ENCODE measurements at regions not wholly inside any gene's neighbourhood (a gene's known extent, or its start where the extent isn't known, plus 50 kb on each side); places are given as distances from the start of the nearest gene placed in this dataset.
A peak's percentile ranks its signal among the peaks of the same experiment; 100 is the strongest.

DNA sequence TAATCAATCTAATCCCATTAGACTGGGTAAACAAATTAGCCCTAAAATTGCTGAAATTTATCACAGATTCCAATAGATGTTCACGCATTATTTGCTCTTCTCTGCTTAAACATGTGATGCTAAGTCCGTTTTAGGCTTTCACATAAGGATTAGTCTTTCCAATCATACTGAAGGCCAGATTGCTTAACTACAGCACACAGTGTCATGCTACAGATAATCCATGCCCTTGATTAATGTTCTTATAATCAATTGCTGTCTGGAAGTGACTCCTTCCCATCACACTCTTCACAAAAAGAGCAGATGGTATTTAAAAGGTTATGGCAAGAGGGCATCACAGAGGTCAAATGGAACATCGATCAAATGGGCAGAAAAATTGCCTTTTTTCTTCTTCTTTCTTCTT is 471.5 kb upstream of the ROBO1 start:
- no peak for DNase-seq (ENCODE audit: low spot score)
- no peak for FAIRE-seq

- no peak for FAIRE-seq
- DNase-seq (ENCODE audit: low spot score), result no peak
Measured at GRCh38 chr3:80238606-80239005, 470.8 kb upstream of the ROBO1 start.

DNA sequence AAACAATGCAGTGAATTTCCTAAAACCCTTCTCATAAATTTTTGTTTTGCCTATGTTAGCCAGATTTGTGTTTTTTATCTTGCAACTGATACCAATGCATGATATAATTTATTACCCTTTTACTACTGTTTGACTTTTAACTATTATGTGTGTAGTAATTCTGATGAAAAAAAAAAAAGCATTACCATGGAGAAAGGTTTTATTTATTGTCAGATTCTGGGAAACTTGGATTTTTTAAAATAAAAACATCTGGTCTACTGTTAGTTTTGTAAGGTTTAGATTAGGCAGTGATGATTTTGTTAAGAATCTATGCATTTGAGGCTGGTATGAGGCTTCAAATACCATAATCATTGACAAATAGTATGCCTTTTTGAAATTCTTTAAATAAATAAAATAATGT is 470.4 kb upstream of the ROBO1 start:
- FAIRE-seq (no peak), DNase-seq (ENCODE audit: low spot score) (no peak)

DNA sequence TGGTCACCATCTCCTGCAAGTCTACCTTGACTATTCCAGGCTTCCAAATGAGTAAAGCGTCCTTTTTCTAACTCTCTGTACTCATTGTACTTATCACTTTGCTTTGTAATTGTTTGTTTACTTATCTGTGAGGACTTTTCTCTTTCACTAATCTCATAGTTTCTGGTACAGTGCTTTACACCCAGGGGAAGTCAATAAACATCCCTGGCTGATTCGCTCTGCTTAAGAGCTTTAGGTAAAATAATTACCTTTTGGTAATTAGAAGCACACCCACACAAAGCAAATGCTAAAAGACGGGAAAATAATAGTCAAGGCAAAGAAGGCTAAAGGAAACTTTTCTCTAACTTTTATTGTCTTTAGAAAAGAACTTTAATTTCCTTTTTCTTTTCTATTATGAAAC is 466.9 kb upstream of the ROBO1 start:
- FAIRE-seq, result no peak
- no peak for DNase-seq (ENCODE audit: low spot score)

GRCh38 chr3:80233576-80233975 is 465.8 kb upstream of the ROBO1 start:
- DNase-seq (ENCODE audit: low spot score) (no peak), FAIRE-seq (no peak)

DNA sequence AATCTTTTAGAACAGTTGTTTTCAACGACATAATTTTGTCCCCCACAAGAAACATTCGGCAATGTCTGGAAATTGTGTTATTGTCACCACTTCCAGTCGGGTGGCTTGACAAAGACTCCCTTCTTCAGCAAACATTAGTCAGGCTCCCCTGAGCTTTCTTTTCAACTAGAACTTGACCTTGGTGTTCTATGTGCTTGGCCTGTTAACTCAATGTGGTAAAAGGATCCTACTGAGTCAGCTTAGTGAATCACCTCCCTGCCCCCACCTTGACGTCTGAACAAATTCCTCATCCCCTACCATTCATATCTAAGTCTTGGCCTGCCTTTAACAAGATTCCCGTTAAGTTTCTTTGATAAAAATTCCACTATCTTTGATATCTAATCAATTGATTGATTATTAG is 465.0 kb upstream of the ROBO1 start:
- FAIRE-seq (no peak), DNase-seq (ENCODE audit: low spot score) (peak; percentile 63)

DNA sequence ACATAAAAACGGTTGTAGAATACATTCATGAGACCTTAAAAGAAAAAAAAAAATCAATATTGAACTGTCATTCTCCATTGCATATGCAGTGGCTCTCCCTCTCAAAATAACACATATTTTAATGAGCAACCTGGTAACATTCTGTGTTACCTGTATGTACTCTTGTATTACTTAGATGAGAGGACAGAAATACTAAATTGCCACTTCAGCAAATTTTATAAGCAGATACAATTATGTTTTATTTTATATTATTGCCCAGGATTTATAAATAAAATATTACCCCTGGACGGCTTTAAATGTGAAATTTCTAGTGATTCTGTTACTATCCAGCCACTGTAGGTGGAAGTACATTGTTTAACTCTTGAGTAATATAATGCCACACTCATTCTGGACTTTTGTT is 463.2 kb upstream of the ROBO1 start:
- FAIRE-seq, result no peak
- DNase-seq (ENCODE audit: low spot score), result no peak

- no peak for DNase-seq (ENCODE audit: low spot score)
- FAIRE-seq, result no peak
Measured at GRCh38 chr3:80227216-80227615, 459.4 kb upstream of the ROBO1 start.

GRCh38 chr3:80215191-80215590 is 447.4 kb upstream of the ROBO1 start:
- DNase-seq (ENCODE audit: low spot score), result no peak
- FAIRE-seq, result no peak

GRCh38 chr3:80213086-80213485 is 445.3 kb upstream of the ROBO1 start:
- no peak for DNase-seq (ENCODE audit: low spot score)
- no peak for FAIRE-seq

DNA sequence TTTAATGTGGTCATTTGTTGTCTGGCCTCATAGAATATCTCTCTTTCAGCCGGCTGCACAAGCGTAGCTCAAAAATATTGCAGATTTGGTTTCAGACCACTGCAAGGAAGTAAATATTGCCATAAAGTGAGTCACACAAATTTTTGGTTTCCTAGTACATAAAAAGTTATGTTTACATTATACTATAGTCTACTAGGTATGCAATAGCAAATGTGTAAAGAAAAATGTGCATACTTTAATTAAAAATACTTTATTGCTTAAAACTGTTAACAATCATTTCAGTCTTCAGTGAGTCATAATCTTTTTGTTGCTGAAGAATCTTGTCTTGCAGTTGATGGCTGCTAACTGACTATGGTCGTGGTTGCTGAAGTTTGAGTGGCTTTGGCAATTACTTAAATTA is 425.1 kb upstream of the ROBO1 start:
- no peak for FAIRE-seq
- no peak for DNase-seq (ENCODE audit: low spot score)

- FAIRE-seq (no peak), DNase-seq (ENCODE audit: low spot score) (peak; percentile 57)
Measured at GRCh38 chr3:80190051-80190450, 422.3 kb upstream of the ROBO1 start.

GRCh38 chr3:80187981-80188380 is 420.2 kb upstream of the ROBO1 start:
- DNase-seq (ENCODE audit: low spot score) (no peak), FAIRE-seq (no peak)

DNA sequence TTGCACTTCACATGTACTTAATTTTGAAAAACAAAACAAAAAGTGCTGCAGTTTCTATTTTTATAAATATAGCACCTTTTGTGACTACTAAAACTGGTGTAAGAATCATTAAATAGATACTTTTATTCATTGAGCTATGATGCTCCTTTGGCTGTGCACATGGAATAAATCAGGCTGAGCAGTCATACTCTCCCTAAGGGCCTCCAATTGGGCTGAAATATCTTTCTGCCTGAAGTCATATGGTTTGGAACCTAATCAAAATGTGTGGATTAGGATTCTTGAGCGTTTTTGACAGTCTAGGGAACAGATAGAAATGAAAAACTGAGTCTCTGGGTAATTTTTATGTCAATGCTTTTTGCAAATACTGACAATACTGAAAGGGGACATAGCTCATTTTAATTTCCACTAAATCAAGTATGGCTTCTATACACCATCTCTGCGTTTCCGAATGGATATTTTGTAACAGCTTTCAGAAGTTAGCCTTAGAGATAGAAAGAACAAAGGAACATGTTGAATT is 392.2 kb upstream of the ROBO1 start:
- no peak for DNase-seq (ENCODE audit: low spot score)
- FAIRE-seq, result no peak

DNA sequence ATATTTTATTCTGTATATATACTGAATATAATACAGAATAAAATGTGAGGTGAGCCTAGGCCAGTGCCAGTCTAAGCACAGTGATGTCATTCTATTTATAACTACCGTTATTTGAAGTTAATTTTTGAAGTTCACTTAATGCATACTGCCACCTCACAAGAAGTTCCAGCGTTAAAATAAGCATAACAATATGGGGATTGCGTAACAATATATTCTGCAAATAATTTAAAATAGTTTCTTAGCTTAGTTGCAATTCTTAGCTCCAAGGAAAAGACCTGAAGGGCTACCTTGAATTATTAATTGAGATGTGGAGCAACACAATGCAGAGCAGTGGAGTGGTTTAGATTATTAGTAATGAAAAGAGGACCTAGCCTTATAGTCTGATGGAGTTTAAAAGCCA is 390.5 kb upstream of the ROBO1 start:
- DNase-seq (ENCODE audit: low spot score) (no peak), FAIRE-seq (no peak)

DNA sequence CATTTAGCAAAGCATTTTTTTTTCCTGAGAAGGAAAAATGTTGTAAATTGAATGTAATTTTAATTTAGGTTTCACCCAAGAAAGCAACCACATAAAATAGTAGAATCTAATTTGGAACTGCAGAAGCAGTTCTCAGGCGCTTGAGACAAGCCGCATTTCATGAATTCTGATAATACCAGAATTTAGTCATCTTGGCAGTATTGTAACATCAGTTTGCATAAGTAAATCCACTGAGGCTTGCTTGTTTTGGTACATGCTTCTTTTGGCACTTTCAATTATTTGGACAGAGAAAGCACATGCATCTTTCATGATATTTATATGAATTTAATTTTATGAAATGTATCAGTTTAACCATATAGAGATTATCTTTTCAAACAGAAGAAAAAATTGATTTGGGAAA is 389.7 kb upstream of the ROBO1 start:
- no peak for FAIRE-seq

DNA sequence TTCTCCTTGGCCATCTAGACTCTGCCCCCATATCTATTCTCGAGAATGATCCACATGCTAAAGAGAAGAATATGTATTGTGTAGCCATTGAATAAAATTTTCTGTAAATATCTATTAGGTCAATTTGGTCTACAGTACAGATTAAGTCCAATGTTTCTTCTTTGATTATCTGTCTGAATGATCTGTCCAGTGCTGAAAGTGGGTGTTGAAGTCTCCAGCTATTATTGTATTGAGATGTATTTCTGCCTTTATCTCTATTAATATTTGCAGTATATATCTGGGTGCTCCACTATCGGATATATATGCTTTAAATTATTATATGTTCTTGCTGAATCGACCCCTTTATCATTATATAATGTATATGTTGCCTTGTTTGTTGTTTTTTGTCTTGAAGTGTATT is 384.9 kb upstream of the ROBO1 start:
- FAIRE-seq (no peak), DNase-seq (ENCODE audit: low spot score) (no peak)

More for the DNA sequence above, 389.7 kb upstream of the ROBO1 start:
- DNase-seq (ENCODE audit: low spot score), result no peak

GRCh38 chr3:80142714-80143113 is 374.9 kb upstream of the ROBO1 start:
- FAIRE-seq (no peak), DNase-seq (ENCODE audit: low spot score) (no peak)

DNA sequence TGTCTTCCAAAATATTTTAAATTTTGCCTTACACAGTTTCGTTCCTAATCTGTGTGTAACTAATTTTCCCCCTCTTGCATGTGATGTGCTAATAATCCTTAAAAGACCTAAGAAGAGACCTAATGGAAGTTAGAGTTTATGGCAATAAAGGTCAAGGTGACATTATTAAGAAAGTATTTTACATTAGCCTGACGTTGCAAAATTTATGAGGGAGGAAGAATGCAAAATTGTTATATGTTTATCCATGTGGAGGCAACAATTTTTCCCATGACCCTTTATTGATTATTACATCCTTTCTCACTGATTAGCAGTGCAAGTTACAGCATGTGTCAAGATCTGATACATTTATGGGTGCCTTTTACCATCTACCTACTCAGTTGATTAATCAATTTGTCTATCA is 373.8 kb upstream of the ROBO1 start:
- no peak for FAIRE-seq
- DNase-seq (ENCODE audit: low spot score), result no peak

- DNase-seq (ENCODE audit: low spot score), result no peak
- no peak for FAIRE-seq
Measured at GRCh38 chr3:80116281-80116680, 348.5 kb upstream of the ROBO1 start.

GRCh38 chr3:80114694-80115093 is 346.9 kb upstream of the ROBO1 start:
- no peak for FAIRE-seq

DNA sequence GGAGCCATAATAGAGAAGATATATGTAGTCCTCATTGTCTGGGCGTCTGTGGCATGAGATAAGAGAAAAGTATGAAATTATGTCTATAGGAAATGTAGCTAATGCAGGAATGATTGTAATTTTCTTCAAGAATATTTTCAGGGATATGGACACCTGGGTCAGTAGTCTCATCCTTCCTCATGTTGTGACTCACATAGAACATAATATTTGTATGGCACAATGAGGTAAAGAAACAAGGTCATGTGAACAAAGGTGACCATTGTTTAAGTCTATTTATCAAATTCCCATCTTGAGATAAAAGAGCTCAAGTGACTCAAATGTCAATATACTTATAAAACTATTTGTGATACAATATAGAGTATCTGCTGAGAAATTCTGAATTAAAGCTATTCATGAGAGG is 345.5 kb upstream of the ROBO1 start:
- no peak for FAIRE-seq
- DNase-seq (ENCODE audit: low spot score), result no peak

More at GRCh38 chr3:80114694-80115093, 346.9 kb upstream of the ROBO1 start:
- no peak for DNase-seq (ENCODE audit: low spot score)

DNA sequence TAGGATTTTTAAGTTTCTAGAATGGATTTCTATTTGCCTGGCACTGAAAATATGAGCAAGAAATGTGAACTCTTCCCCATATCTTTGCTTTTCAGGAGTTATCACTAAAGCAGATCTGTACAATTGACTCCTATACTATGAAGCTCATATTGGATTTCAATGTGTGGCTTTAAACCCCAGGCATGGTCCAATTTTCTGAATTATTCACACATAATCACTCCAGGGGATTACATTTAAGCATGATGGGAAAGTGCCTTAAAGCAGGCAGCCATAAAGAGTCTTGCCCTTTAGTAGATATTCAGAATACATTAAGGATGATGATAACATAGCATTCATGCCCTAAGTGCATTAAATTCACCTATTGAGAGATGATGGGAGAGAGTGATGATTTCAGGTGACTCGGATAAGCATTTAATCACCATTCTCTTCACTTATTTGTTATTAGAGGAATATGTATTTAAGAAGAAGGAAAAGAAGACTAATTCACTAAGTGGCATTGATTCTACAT is 331.8 kb upstream of the ROBO1 start:
- DNase-seq (ENCODE audit: low spot score) (no peak), FAIRE-seq (no peak)

DNA sequence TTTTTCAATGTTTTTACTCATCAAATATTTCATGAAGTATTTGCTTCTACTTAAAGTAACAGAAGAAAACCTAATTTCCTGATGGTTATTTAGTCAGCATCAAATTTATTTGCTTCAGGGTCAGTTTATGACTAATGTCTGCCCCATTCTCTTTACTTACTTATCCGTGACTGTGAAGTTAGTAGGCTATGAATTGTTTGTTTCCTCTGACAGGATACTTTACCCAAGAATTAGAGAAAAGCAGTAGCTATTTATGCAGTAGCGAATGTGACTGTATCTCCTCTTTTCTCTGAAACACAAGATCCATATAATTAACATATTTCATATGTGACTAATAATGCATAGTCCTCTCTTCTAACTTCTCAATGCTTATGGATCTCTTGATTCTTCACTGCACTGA is 329.9 kb upstream of the ROBO1 start:
- no peak for DNase-seq (ENCODE audit: low spot score)
- no peak for FAIRE-seq

Measured in urothelium cell line (cell line).